ENCODE measurements at regions not wholly inside any gene's neighbourhood (a gene's known extent, or its start where the extent isn't known, plus 50 kb on each side); places are given as distances from the start of the nearest gene placed in this dataset.

DNA sequence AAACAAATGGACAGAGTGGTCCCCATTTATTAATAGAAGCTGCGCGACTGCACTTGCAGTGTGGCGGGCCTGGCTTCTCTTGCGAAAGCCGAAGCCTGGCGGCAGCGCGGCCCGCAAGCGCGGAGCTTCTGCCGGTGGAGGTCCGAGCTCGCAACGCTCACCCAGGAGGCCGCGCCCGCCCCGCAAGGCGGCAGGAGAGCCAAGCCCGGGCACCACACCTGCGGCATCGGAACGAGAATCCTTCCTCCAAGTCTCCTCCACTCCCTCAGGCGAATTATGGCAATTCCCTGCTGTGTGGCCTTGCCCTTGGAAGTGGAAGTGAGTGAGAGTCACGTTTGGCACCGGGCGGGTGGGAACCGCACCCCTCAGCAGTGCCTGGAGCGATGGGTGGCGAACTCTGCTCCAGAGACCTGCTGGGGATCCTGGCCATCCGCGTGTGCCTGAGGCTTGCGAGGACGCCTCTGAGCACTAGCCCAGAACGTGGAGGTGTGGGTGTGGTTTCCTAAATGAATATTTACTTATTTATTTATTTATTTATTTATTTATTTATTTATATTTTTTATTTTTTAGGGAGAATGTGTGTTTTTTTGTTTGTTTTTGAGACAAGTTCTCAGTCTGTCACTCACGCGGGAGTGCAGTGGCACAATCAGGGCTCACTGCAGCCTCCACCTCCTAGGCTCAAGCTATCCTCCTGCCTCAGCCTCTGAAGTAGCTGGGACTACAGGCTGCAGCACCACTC is 133.7 kb upstream of the UBE2E1 start:
- peak; percentile 72 for DNase-seq
- Histone ChIP-seq H3K27me3 (peaks cover 5% of the 10 kb centered on the region), H3K9me3 (no peaks in the 10 kb centered on the region), H3K36me3 (no peaks in the 10 kb centered on the region), H3K9ac (ENCODE audit: low read depth in 2 of 2, low read length in 2 of 2) (peak overlapping the region in 1 of 2 donors; percentile 29), H3K4me3 (peak overlapping the region; percentile 16), H3K4me1 (peaks cover 3% of the 10 kb centered on the region), H3K27ac (no peak overlapping the region)
- TF ChIP-seq, protein P1, sequence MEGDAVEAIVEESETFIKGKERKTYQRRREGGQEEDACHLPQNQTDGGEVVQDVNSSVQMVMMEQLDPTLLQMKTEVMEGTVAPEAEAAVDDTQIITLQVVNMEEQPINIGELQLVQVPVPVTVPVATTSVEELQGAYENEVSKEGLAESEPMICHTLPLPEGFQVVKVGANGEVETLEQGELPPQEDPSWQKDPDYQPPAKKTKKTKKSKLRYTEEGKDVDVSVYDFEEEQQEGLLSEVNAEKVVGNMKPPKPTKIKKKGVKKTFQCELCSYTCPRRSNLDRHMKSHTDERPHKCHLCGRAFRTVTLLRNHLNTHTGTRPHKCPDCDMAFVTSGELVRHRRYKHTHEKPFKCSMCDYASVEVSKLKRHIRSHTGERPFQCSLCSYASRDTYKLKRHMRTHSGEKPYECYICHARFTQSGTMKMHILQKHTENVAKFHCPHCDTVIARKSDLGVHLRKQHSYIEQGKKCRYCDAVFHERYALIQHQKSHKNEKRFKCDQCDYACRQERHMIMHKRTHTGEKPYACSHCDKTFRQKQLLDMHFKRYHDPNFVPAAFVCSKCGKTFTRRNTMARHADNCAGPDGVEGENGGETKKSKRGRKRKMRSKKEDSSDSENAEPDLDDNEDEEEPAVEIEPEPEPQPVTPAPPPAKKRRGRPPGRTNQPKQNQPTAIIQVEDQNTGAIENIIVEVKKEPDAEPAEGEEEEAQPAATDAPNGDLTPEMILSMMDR (IDR thresholded peaks at IDR 0.05): no peak
- intact Hi-C loops (cut with DNase I): no loop called here

DNA sequence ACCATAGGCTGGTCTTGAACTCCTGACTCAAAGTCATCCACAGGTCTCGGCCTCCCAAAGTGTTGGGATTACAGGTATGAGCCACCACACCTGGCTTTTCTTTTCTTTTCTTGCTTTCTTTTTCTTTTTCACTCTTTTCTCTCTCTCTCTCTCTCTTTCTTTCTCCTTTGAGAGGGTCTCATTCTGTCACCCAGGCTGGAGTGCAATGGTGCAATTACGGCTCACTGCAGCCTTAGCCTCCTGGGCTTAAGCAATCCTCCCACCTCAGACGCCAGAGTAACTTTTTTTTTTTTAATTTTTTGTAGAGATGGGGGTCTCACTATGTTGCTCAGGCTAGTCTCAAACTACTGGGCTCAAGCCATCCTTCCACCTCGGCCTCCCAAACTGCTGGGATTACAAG is 133.1 kb upstream of the UBE2E1 start:
- Histone ChIP-seq H3K27ac (no peak overlapping the region), H3K36me3 (no peaks in the 10 kb centered on the region), H3K4me1 (peaks cover 3% of the 10 kb centered on the region), H3K4me3 (no peak overlapping the region), H3K9ac (ENCODE audit: low read depth in 2 of 2, low read length in 2 of 2) (no peak overlapping the region), H3K27me3 (peaks cover 5% of the 10 kb centered on the region), H3K9me3 (no peaks in the 10 kb centered on the region)
- intact Hi-C loops (cut with DNase I): no loop called here
- TF ChIP-seq, protein P1 (IDR thresholded peaks at IDR 0.05): no peak
- DNase-seq: no peak

DNA sequence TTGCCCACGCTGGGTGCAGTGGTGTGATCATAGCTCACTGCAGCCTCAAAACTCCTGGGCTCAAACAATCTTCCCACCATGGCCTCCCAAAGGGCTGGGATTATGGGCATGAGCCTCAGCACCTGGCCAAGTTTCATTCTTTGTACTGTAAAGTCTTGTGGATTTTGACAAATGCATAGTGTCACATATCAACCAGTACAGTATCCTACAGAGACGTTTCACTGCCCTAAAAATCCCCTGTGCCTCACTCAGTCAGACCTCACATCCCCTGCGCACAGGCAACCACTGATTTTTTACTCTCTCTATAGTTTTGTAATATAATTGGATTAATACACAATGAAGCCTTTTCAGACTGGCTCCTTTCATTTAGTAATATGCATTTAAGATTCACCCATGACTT is 130.7 kb upstream of the UBE2E1 start:
- H3K36me3 ChIP-seq: no peaks in the 10 kb centered on the region
- peaks cover 3% of the 10 kb centered on the region for H3K4me1 ChIP-seq
- peaks cover 5% of the 10 kb centered on the region for H3K27me3 ChIP-seq
- no peaks in the 10 kb centered on the region for H3K9me3 ChIP-seq
- TF ChIP-seq, protein P1 (IDR thresholded peaks at IDR 0.05): no peak
- intact Hi-C loops (cut with DNase I): no loop called here
- H3K27ac ChIP-seq: no peak overlapping the region
- no peak overlapping the region for H3K9ac ChIP-seq (ENCODE audit: low read depth in 2 of 2, low read length in 2 of 2)
- DNase-seq: no peak
- H3K4me3 ChIP-seq: no peak overlapping the region

DNA sequence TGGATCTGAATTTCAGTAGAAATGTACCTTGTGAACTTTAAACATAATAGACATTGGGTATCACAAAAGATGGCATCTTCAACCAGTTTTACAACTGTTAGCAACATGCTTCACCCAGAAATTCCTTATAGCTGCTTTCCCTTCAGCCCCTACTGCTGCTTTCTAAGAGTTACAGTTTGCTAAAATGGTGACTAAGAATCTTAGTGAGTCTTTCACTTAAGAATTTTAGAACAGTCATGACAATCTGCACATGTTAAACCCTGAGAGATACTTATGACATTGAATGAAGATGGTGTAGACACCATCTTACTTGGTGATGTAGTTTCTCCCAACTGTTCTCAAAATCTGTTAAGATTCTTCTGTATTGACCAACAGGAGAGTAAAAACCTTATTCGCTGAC is 129.7 kb upstream of the UBE2E1 start:
- Histone ChIP-seq H3K4me1 (peaks cover 3% of the 10 kb centered on the region), H3K27ac (no peak overlapping the region), H3K27me3 (peaks cover 5% of the 10 kb centered on the region), H3K9ac (ENCODE audit: low read depth in 2 of 2, low read length in 2 of 2) (no peak overlapping the region), H3K36me3 (no peaks in the 10 kb centered on the region), H3K9me3 (no peaks in the 10 kb centered on the region), H3K4me3 (no peak overlapping the region)
- TF ChIP-seq, protein P1 (IDR thresholded peaks at IDR 0.05): no peak
- DNase-seq: no peak
- intact Hi-C loops (cut with DNase I): no loop called here

DNA sequence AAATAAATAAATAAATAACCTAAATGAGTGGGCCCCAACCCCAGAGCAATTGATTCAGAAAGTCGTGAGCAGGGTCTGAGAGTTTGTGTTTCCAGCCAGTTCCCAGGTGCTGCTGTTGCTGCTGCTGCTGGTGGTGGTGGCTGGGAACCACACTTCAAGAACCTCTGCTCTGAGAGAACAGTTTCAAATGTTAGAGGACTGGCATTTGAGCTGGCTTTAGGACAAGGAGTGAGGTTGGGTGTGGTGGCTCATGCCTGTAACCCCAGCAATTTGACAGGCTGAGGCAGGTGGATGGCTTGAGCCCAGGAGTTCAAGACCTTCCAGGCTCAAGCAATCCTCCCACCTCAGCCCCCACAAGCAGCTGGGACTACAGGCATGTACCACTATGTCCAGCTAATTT is 123.1 kb upstream of the UBE2E1 start:
- Histone ChIP-seq H3K9ac (ENCODE audit: low read depth in 2 of 2, low read length in 2 of 2) (no peak overlapping the region), H3K9me3 (no peaks in the 10 kb centered on the region), H3K4me1 (no peaks in the 10 kb centered on the region), H3K36me3 (no peaks in the 10 kb centered on the region), H3K27ac (no peak overlapping the region), H3K4me3 (no peak overlapping the region), H3K27me3 (no peaks in the 10 kb centered on the region)
- TF ChIP-seq, protein P1 (IDR thresholded peaks at IDR 0.05): no peak
- intact Hi-C loops (cut with DNase I): no loop called here
- DNase-seq: no peak
